ENCODE measurements at regions not wholly inside any gene's neighbourhood (a gene's known extent, or its start where the extent isn't known, plus 50 kb on each side); places are given as distances from the start of the nearest gene placed in this dataset.
A peak's percentile ranks its signal among the peaks of the same experiment; 100 is the strongest.
"Not testable (repeated sequence)": the region's sequence is repeated elsewhere in the genome, so short reads cannot be mapped to it uniquely, and the experiment has no call there.

- no peak for DNase-seq
Measured at GRCh38 chr9:108441726-108442125, 414.1 kb downstream of the ACTL7B start.

GRCh38 chr9:108441251-108441650 lies 414.5 kb downstream of the ACTL7B start:
- no peak for DNase-seq

GRCh38 chr9:108439947-108440346 lies 415.8 kb downstream of the ACTL7B start:
- no peak for DNase-seq

DNA sequence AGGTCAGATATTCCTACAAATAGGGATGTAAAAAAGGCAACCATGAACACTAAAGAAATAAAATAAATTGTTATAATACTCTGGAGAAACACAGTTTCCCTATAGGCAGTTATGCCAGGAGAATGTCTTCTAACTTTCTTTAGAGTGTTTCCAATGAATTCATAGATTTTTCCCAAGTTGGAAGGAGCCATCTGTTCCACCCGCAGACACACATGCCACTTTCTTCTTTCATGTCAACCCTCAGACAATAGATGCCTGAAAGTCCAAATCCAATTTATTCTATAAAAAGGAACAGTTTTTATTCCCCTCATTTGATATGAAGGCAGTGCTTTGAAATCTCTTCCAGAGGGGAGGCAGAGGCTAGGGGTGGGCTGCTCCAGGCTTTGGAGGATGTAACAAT lies 418.1 kb downstream of the ACTL7B start:
- no peak for DNase-seq

DNA sequence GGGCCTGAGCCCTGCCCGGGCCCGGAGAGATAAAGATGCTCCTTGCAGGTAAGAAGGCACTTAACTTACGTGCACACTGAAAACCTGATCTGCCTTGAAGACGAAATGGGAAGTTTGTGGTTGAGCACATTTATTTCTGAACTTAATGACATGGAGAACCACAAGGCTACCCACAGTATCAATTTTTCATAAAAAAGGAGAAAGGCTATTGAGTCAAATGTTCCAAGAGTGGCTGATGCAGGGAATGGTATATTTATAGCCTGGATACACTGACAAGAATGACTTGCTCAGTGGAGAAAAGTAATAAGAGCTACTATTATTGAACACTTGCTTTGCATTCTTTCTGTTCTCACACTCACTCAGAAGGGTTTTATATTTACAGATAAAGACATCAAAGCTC lies 419.3 kb downstream of the ACTL7B start:
- no peak for DNase-seq

DNA sequence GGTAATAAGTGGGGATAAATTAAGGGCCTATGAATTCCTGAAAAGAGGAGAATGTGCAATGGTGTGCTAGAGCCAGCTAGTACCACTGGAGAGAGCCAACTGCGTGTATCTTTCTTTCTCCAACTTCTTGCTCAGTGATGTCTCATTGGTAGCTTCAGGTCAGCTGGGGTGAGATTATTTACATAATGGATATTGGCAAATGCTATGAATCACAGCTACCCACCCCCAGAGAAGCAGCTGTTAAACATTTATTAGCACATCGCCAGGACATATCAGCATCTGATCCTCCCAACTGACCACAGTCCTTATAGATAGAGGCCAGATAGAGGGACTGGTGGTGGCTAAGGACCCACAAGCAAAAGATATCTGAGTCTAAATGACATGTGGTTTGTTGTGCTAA lies 421.3 kb downstream of the ACTL7B start:
- no peak for DNase-seq

DNA sequence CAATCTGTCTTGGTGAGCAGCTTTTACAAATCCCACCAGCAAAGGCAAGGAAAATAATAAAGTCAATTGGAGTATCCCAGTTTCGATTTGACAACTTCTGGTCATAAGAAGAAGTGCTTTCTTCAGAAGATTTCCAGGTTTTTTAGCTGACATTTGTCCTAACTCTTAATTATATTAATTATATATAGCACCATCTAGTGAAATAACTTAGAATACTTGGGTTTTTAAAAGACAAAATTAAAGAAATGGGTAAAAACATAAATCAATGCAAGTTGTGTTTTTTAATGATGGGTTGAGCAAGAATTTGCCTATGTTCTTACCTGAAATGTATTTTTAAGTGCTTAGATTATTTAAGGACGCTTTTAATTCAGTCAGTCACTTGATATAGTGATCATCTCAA lies 421.8 kb downstream of the ACTL7B start:
- no peak for DNase-seq

DNA sequence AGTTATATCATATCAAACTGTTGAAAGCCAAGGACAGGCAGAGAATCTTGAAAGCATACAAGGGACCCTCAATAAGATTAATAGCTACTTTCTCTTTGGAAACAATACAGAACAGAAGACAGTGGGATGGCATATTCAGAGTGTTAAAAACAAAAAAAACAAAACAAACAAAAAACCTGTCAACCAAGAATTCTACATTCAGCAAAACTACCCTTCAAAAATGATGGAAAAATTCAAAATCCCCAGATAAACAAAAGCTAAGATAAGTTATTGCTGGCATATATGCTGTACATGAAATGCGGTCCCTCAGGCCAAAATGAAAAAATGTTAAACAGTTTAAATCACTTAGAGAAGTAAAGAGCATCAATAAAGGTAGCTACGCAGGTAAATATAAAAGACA lies 425.1 kb downstream of the ACTL7B start:
- DNase-seq = no peak

DNA sequence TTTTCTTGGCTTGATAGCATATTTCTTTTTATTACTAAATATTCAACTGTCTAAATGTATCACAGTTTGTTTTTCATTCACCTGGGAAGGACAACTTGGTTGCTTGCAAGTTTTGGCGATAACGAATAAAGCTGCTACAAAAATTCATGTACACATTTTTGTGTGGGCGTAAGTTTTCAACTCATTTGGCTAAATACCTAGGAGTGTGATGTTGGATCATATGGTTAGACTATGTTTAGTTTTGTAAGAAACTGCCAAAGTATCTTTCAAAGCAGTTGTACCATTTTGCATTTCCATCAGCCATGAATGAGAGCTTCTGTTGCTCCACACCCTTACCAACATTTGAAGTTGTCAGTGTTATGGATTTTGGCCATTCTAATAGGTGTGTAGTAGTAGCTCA lies 428.0 kb downstream of the ACTL7B start:
- no peak for DNase-seq

- not testable (repeated sequence) for DNase-seq
Measured at GRCh38 chr9:108426421-108426940, 429.3 kb downstream of the ACTL7B start.

GRCh38 chr9:108423433-108423832 lies 432.4 kb downstream of the ACTL7B start:
- DNase-seq = no peak

DNA sequence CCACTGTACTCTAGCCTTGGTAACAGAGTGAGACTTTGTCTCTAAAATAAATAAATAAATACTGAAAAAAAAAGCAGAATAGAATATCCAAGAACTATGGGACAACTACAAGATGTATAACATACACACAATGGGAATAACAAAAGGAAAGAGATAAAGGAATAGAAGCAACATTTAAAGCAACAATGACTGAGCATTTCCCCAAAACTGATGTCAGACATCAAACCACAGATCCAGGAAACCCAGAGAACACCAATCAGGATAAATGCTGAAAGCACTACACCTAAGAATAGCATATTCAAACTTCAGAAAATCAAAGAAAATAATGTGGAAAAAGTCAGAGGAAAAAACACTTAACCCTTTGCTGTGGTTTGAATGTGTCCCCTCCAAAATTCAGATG lies 436.4 kb downstream of the ACTL7B start:
- no peak for DNase-seq

- DNase-seq = no peak
Measured at GRCh38 chr9:108417726-108418125, 438.1 kb downstream of the ACTL7B start.

DNA sequence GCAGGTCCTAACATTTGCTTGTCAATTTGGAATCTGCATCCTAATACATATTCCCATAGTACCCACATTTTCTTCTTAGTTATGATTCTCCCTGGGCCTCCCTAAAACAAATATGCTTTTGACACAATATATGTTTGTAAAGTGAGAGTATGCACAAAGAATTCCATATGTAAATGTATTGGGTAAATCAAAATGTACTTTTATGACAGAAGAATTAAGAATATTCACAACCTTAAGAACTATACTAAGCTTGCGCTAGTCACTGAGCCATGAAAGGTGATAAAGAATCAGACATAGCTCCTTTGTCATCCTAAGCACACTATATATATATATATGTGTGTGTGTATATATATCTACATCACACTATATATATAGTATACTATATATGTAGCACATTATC lies 438.5 kb downstream of the ACTL7B start:
- DNase-seq = no peak

DNA sequence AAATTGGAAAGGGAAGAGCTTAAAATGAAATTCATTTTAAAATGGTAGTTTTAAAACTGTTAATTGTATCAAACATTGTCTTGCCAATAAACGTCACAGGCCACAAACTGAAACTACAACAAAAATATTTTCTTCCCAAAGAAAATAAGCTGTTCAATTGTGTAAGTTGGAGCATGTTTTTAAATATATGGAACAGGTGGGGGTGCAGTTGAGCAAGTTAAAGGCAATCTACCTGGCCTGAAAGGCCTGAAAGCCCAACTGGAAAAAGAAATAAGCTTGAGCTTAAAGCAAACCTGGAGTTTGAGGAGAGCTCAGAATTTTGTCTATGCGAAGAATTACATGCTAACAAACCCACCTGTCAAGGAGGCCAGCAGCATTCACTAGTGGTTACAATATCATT lies 439.5 kb downstream of the ACTL7B start:
- DNase-seq = no peak

GRCh38 chr9:108413809-108414208 lies 442.0 kb downstream of the ACTL7B start:
- DNase-seq = no peak

DNA sequence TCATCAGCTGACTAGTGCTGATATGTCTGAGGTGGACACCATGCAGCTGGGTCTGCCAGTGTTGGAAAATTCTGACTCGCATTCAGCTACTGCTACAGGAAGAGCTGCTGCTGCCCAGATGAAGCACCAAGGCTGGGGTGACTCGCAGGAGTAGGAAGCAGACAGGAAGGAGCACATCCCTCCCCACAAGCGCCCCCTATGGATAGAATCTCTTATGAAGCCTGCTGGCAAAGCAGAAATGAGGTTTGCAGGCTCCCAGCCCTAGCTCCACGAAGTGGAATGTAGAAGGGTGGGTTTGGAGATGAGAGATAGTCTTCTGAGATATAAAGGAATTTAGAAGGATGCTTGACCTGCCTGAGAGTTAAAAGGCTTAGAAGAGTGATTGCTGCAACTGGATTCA lies 443.0 kb downstream of the ACTL7B start:
- peak; percentile 23 for DNase-seq

GRCh38 chr9:108411632-108412031 lies 444.2 kb downstream of the ACTL7B start:
- DNase-seq = no peak

DNA sequence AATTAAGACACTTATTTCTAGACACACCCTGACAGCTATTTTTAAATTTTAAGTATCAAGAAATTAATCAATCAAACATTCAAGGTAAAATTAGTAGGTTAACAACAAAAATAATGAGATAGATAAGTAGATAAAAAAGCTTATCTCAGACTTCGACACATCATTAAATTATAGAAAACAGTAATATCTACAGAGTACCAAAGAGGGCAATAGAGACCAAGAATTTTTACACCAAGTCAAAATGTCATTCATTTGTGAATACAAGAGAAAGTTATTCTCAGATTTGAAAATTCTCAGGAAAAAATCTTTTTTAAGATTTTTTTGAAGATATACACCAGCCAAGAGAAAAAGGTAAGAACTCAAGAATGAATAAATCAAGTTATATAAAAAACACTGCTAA lies 445.6 kb downstream of the ACTL7B start:
- DNase-seq = no peak

- no peak for DNase-seq
Measured at GRCh38 chr9:108400297-108400696, 455.5 kb downstream of the ACTL7B start.

GRCh38 chr9:108399851-108400250 lies 455.9 kb downstream of the ACTL7B start:
- DNase-seq = no peak

GRCh38 chr9:108397286-108397685 lies 458.5 kb downstream of the ACTL7B start:
- no peak for DNase-seq

DNA sequence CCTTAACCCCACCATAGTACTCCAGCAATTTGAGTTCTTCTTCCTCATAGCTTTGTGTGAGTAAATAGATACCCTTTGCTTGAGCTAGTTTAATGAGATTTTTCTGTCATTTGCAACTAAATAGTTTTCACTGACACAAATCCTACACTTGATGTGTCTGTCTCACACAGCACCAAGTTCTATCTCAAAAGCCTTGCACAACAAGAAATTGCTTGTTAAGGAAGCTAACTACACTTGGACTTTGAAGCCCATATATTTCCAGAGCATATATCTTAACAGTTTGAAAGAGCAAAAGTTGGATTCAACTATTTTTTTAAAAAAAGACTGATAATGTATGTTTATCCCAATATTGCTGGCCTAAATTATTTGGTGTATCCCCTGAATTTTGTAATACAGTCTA lies 459.2 kb downstream of the ACTL7B start:
- DNase-seq = no peak

DNA sequence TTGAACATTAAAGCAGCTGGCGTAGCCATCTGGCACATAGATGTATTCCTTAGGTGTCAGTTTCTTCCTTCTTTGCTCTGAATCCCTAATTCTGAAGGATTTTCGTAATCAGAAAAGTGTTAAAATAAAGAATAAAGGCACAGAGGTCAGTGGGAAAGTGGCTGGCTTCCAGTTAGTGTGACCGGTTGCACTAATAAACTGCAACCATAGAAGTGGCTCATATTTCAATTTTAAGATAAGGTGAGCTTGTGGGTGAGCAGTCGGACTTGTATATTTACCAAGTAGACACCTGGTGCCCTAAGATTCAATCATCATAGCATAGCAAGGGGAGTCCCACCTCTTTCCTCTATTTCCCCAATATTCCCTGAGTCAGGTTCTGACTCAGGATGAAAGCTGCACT lies 459.6 kb downstream of the ACTL7B start:
- no peak for DNase-seq

GRCh38 chr9:108395421-108395820 lies 460.4 kb downstream of the ACTL7B start:
- no peak for DNase-seq

- DNase-seq = no peak
Measured at GRCh38 chr9:108394726-108395125, 461.1 kb downstream of the ACTL7B start.
